GM21528 (cell line): ENCODE measurements at regions not wholly inside any gene's neighbourhood (a gene's known extent, or its start where the extent isn't known, plus 50 kb on each side); places are given as distances from the start of the nearest gene placed in this dataset.
"Not testable (repeated sequence)": the region's sequence is repeated elsewhere in the genome, so short reads cannot be mapped to it uniquely, and the experiment has no call there.

Experiments
- ATAC-seq: cut with Tn5 transposase; IDR thresholded peaks from one replicate; pipeline ENCODE4 v1.9.1; 2021; ENCODE audit warnings: mild to moderate bottlenecking, moderate library complexity; ENCODE audit not compliant: unreplicated experiment, low FRiP score

DNA sequence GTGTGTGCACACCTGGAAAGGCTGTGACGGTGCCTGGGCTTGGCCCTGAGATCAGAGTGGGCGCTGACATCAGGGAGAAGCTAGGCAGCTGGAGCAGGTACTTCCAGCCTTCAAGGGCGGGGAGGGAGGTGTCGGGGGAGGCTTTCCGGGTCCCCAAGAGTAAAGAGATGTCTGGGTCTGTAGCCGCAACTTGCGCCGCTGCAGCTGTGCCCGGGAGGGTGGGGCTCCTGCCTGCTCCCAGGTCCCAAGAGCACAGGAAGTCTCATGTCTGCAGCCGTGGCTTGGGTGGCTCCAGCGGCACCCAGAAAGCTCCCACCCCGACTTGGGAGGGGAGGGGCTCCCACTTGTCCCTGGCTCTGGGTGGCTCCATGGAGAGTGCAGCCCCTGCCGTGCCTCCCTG lies 103.2 kb upstream of the BNIP2 start:
- no peak for ATAC-seq

DNA sequence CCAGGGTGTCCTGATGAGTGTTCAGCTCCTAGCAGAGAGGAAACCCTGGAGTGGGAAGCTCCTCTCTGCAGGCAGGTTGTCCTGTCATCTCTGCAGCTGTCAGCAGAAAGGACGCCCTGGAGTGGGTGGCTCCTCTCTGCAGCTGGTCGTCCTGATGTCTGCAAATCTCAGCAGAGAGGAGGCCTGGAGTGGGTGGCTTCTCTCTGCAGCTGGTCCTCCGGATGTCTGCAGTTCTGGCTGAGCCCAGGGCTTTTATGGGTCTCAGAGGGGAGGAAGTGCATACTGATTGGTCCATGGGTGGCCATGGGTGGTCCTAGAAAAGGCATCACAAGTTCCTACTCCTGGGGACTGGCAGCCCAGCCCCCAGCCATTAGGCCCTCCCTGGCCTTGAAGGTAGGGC lies 102.6 kb upstream of the BNIP2 start:
- no peak for ATAC-seq

DNA sequence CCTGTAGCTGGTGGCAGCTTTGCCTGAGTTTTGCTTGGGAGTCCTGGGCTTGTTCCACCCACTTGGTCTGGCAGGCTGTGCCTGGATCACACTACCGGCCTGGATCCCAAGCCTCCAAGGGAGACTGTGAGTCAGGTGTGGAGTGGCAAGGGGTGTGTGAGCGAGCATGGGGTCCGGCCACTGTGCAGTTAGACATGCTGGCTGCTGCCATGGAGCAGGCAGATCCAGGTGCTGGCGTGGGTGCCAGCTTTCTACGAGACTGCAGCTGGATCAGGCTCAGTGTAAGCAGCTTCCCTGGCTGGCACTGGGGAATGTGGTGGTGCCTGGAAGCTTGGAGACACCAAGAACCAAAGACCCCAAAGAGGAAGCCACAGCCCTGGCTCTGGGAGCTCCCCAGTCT lies 102.0 kb upstream of the BNIP2 start:
- no peak for ATAC-seq

DNA sequence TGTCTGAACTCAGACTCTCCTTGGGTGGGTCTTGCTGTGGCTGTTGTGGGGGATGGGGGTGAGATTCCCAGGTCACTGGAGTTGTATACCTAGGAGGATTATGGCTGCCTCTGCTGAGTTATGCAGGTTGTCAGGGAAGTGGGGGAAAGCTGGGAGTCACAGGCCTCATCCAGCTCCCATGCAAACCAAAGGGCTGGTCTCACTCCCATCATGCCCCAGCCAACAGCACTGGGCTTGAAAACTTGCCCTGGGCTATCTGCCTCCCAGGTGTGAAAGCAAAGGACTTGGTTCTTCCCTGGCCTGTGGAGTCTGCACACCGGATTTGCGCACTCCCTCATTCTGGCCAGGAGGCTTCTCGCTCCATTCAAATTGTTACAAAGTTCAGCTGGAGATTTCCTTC lies 97.3 kb upstream of the BNIP2 start:
- not testable (repeated sequence) for ATAC-seq

DNA sequence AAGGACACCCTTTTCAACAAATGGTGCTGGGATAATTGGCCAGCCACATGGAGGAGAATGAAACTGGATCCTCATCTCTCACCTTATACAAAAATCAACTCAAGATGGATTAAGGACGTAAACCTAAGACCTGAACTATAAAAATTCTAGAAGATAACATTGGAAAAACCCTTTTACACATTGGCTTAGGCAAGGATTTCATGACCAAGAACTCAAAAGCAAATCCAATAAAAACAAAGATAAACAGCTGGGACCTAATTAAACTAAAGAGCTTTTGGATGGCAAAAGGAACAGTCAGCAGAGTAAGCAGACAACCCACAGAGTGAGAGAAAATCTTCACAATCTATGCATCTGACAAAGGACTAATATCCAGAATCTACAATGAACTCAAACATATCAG lies 96.9 kb upstream of the BNIP2 start:
- not testable (repeated sequence) for ATAC-seq

DNA sequence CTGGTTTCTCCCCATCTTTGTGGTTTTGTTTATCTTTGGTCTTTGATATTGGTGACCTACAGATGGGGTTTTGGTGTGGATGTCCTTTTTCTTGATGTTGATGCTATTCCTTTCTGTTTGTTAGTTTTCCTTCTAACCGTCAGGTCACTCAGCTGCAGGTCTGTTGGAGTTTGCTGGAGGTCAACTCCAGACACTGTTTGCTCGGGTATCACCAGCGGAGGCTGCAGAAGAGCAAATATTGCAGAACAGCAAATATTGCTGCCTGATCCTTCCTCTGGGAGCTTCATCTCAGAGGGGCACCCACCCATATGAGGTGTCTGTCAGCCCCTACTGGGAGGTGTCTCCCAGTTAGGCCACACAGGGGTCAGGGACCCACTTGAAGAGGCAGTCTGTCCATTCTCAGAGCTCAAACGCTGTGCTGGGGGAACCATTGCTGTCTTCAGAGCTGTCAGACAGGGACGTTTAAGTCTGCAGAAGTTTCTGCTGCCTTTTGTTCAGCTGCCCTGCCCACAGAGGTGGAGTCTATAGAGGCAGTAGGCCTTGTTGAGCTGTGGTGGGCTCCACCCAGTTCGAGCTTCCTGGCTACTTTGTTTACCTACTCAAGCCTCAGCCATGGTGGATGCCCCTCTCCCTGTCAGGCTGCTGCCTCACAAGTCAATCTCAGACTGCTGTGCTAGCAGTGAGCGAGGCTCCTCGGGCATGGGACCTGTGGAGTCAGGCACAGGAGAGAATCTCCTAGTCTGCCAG lies 94.8 kb upstream of the BNIP2 start:
- ATAC-seq, result not testable (repeated sequence)

DNA sequence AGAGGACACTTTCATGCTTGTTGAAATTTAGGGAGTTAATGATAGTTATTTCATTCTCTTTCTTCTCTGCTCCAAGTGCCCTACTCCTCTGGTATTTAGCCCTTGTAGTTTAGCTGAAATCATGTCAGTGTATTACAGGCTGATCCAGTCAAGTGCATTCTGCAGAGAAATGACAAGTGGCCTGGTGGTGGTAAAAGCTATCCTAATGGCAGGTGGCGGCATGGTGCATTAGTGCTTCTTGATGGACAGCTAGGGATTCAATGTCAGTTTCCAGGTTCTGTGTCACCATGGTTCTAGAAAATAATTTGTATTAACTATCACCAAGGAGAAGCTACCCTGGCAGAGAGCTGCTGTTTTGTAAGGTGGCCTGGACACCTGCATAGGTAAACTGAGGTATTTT lies 90.0 kb upstream of the BNIP2 start:
- ATAC-seq, result no peak

DNA sequence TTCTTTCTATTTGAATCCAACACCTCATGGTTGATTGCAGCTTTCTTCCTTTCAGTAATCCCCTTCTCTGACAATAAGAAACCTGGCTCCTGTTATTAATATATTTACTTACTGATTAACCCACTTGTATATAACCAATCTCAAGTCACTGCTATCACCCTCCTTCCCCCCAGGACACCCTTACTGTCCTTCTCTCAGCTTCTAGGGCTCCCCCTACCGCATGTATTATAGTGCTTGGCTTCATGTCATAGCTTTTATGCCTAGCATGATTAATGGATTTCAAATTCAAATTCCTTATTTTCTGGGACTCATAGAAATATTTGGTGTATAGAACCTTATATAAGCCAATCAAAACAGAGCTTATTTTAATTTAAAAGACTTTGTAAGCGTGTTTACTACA lies 75.7 kb upstream of the BNIP2 start:
- no peak for ATAC-seq

DNA sequence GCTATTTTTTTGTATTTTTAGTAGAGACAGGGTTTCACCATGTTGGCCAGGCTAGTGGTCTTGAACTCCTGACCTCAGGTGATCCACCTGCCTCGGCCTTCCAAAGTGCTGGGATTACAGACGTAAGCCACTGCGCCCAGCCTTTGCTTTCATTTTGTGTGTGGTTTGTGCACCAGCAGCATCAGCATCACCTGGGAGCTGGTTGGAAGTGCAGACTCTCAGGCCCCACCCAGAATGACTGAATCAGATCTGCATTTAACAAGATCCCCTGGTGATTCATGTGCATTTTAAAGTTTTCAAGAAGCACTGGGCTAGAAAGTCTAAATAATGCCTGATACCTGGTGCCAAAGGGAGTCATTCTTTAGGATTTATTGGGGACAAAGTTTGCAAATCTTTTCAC lies 73.4 kb upstream of the BNIP2 start:
- ATAC-seq, result no peak

DNA sequence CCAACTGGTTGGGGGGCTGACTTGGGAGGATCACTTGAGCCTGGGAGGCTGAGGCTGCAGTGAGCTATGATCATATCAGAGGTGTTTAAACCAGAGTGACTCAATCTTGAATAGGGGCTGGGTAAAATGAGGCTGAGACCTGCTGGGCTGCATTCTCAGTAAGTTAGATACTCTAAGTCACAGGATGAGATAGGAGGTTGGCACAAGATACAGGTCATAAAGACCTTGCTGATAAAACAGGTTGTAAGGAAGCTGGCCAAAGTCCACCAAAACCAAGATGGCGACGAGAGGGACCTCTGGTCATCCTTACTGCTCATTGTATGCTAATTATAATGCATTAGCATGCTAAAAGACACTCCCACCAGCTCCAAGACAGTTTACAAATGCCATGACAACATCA lies 71.1 kb upstream of the BNIP2 start:
- not testable (repeated sequence) for ATAC-seq

DNA sequence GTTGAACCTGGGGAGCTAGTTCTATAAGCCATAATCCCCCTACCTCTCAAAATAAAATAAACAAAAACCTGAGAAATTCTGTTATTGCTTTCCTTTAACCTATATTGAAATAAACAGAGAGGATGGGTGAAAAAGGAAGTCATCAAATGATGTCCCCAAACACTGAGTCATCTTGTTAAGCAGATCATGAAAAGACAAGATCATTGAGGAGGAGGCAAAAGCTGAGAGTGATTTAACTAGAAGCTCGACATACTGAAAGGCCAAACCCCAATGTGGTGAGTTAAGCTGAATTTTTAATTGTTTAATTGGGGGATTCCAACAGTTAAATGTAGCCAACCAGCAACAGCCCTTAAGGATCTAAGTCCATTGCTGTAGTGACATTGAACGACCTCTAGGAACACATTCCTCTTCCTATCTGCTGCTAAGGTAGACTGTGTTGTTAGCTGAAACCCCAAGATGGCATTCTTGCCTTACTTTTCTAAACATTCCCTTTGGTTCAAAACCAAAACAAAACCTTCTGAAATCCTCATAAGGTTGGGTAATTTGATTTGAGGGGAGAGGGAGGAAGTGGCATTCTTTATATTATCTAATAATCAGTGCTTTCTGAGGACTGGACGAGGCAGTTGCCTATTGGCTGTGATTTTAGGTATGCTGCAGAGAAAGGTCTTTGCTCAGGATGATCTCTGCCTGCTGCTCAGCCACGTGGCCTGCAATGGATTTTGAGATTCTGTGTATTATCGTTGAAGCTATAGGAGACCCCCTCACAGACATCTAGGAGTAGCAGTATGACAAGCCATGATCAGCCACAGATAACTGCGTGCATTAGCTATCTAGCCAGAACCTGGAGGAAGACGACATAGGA lies 62.7 kb upstream of the BNIP2 start:
- ATAC-seq, result no peak

DNA sequence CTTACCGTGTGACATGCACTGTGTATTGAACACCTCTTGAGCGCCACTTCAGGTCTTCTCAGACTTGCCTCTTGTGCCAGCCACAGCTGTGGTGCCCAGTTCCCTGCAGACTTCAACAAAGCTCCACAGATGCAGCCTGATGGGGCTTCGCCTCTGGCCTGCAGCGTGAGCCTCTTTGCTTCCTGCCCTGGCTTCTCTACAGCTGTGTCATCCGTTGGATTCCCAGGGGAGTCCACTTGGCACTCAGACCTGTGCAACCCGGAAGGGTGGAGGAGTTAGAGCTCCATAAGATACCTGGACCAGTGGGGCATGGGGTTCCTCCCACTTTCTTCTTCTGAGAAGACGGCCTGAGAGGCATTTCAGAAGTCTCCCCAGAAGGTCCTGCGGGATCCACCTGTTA lies 57.7 kb upstream of the BNIP2 start:
- ATAC-seq, result no peak

DNA sequence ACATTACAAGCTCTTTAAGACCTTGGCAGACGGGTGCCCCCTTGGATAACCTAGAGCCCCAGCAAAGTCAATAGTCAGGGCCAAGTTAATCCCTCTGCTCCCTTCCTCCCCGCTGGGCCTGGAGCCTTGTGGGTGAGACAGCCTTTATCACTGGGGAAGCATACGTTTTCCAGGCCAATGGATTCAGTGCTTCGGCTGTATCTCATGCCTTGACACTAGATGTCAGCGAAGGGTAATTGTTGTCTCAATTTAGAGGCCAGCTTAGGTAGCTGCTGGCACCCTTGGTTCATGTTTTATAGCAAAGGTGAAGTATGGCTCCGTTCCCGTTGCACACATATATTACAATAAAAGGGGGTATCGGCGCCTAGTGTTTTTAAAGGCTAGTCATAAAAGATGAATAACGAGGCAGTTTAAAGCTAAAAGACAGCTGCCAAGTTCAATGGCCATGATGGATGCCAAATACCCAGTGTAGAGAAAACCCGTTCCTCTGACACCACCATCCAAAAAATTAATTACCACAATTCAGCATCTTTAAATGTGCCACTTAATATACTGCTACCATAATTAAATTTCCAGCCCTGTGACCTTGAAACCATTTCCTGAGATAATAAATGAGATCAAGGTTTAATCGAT lies 52.3 kb upstream of the BNIP2 start:
- ATAC-seq, result no peak

DNA sequence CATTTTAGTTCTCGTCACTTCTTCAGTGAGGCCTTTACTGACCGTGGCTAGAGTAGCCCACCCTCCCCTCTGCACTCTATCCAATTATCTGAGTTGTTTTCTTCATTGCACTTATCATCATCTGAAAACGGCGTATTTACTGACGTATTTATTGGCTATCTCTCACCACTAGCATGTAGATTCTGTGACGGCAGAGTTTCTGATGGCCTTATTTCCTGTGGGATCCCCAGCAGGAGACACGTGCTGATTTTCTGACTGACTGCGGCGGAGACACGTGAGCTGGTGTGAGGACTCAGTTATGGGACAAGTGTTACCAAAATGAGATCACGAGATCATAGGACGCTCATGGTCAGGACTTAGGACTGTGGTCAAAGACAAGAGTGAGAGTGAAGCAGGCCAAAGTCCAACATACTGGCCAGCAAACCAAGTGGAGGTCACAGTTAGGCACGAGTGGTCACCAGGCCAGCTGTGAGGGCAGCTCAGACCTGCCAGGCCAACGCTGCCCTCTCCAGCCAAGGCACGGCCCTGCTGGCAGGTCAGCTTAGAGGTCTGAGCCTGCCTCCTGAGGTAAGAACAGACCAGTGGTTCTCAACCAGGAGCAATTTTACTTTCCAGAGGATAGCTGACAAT lies 50.6 kb upstream of the BNIP2 start:
- ATAC-seq, result no peak
